Activated CD8-positive, alpha-beta memory T cell treated with anti-CD3 and anti-CD28 coated beads, Interleukin-2, amount 50 U/mL, for 48 hours (primary cell): ENCODE measurements at regions not wholly inside any gene's neighbourhood (a gene's known extent, or its start where the extent isn't known, plus 50 kb on each side); places are given as distances from the start of the nearest gene placed in this dataset.

ENCODE experiments used
- DNase-seq: peaks from one replicate; pipeline ENCODE4 v3.0.0-alpha.2; 2020

- no peak for DNase-seq
These were observed 1165.3 kb downstream of the EFNB2 start for GRCh38 chr13:105370011-105370650.

- DNase-seq, result no peak
These were observed 1166.7 kb downstream of the EFNB2 start for GRCh38 chr13:105368781-105369180.

GRCh38 chr13:105365831-105366230, 1169.6 kb downstream of the EFNB2 start:
- no peak for DNase-seq

- DNase-seq, result no peak
These were observed 1170.4 kb downstream of the EFNB2 start for GRCh38 chr13:105365021-105365550.

- no peak for DNase-seq
These were observed 1171.3 kb downstream of the EFNB2 start for GRCh38 chr13:105364191-105364590.

GRCh38 chr13:105363261-105364190, 1171.9 kb downstream of the EFNB2 start:
- DNase-seq, result no peak

- DNase-seq, result no peak
These were observed 1181.8 kb downstream of the EFNB2 start for GRCh38 chr13:105353654-105354053.

GRCh38 chr13:105349082-105349723, 1186.3 kb downstream of the EFNB2 start:
- no peak for DNase-seq

GRCh38 chr13:105346141-105346775, 1189.2 kb downstream of the EFNB2 start:
- no peak for DNase-seq

GRCh38 chr13:105345730-105346129, 1189.7 kb downstream of the EFNB2 start:
- DNase-seq, result no peak

- DNase-seq, result no peak
These were observed 1190.3 kb downstream of the EFNB2 start for GRCh38 chr13:105345131-105345530.

- no peak for DNase-seq
These were observed 1192.2 kb downstream of the EFNB2 start for GRCh38 chr13:105343134-105343806.

GRCh38 chr13:105342281-105342820, 1193.1 kb downstream of the EFNB2 start:
- no peak for DNase-seq

GRCh38 chr13:105341758-105342157, 1193.7 kb downstream of the EFNB2 start:
- DNase-seq, result no peak

- no peak for DNase-seq
These were observed 1194.2 kb downstream of the EFNB2 start for GRCh38 chr13:105341256-105341655.

- no peak for DNase-seq
These were observed 1195.3 kb downstream of the EFNB2 start for GRCh38 chr13:105340061-105340606.

- no peak for DNase-seq
These were observed 1196.7 kb downstream of the EFNB2 start for GRCh38 chr13:105338773-105339172.

GRCh38 chr13:105338006-105338405, 1197.5 kb downstream of the EFNB2 start:
- DNase-seq, result no peak

- DNase-seq, result no peak
These were observed 1198.5 kb downstream of the EFNB2 start for GRCh38 chr13:105336706-105337576.

GRCh38 chr13:105334211-105334610, 1201.3 kb downstream of the EFNB2 start:
- DNase-seq, result no peak

- DNase-seq, result no peak
These were observed 1202.0 kb downstream of the EFNB2 start for GRCh38 chr13:105333416-105333815.
